ENCODE measurements at regions not wholly inside any gene's neighbourhood (a gene's known extent, or its start where the extent isn't known, plus 50 kb on each side); places are given as distances from the start of the nearest gene placed in this dataset.

- H3K4me2 ChIP-seq (ENCODE audit: low read length): no peak overlapping the region
- H3K9me3 ChIP-seq (ENCODE audit: low read length): no peaks in the 10 kb centered on the region
- no peaks in the 10 kb centered on the region for H3K36me3 ChIP-seq (ENCODE audit: low read depth, low read length)
- POLR2A ChIA-PET (ENCODE audit: unreplicated experiment): no interaction called here
- ATAC-seq (no peak), DNase-seq (no peak)
- H4K20me1 ChIP-seq (ENCODE audit: low read length): no peaks in the 10 kb centered on the region
- H3K79me2 ChIP-seq (ENCODE audit: low read length): no peaks in the 10 kb centered on the region
- H3K4me3 ChIP-seq (ENCODE audit: low read length): no peak overlapping the region
- TF ChIP-seq EZH2 (IDR thresholded peaks at IDR 0.05; ENCODE audit: low read length, unreplicated experiment) (no peak), CTCF (conservative IDR thresholded peaks at IDR 0.05; ENCODE audit: low read depth, low read length) (no peak), EZH2phosphoT487 (IDR thresholded peaks at IDR 0.05; ENCODE audit: borderline replicate concordance, low read length) (no peak)
- no peak overlapping the region for H2AFZ ChIP-seq (ENCODE audit: low read length)
- CTCF ChIA-PET: no interaction called here
- no peaks in the 10 kb centered on the region for H3K9me2 ChIP-seq (replicated peaks; ENCODE audit: low read length)
- no peak overlapping the region for H3K9ac ChIP-seq (ENCODE audit: low read length)
- no TSS peak for BruUV-seq (replicated peaks)
- peaks cover 22% of the 10 kb centered on the region for H3K4me1 ChIP-seq (ENCODE audit: insufficient read depth, low read length)
- intact Hi-C loops (cut with micrococcal nuclease): no loop called here
- no peak overlapping the region for H3K27ac ChIP-seq (ENCODE audit: low read length)
- H3F3A ChIP-seq (ENCODE audit: low read length, unreplicated experiment): no peaks in the 10 kb centered on the region
- H3K27me3 ChIP-seq (ENCODE audit: low read length): no peaks in the 10 kb centered on the region
Observed at GRCh38 chr12:75887979-75888378, 143.6 kb downstream of the PHLDA1 start.

- CTCF ChIA-PET: no interaction called here
- no peak overlapping the region for H3K4me3 ChIP-seq (ENCODE audit: low read length)
- BruUV-seq (replicated peaks): no TSS peak
- no peak for DNase-seq
- no peak overlapping the region for H3K27ac ChIP-seq (ENCODE audit: low read length)
- no peaks in the 10 kb centered on the region for H3K9me2 ChIP-seq (replicated peaks; ENCODE audit: low read length)
- H3K27me3 ChIP-seq (ENCODE audit: low read length): no peaks in the 10 kb centered on the region
- H3K4me2 ChIP-seq (ENCODE audit: low read length): no peak overlapping the region
- no peak overlapping the region for H2AFZ ChIP-seq (ENCODE audit: low read length)
- H4K20me1 ChIP-seq (ENCODE audit: low read length): no peaks in the 10 kb centered on the region
- no peaks in the 10 kb centered on the region for H3F3A ChIP-seq (ENCODE audit: low read length, unreplicated experiment)
- no peak overlapping the region for H3K9ac ChIP-seq (ENCODE audit: low read length)
- POLR2A ChIA-PET (ENCODE audit: unreplicated experiment): no interaction called here
- intact Hi-C loops (cut with micrococcal nuclease): no loop called here
- H3K79me2 ChIP-seq (ENCODE audit: low read length): no peaks in the 10 kb centered on the region
- H3K4me1 ChIP-seq (ENCODE audit: insufficient read depth, low read length): no peaks in the 10 kb centered on the region
- no peak for ATAC-seq
- no peak for TF ChIP-seq EZH2phosphoT487 (IDR thresholded peaks at IDR 0.05; ENCODE audit: borderline replicate concordance, low read length)
- no peak for TF ChIP-seq CTCF (conservative IDR thresholded peaks at IDR 0.05; ENCODE audit: low read depth, low read length)
- TF ChIP-seq EZH2 (IDR thresholded peaks at IDR 0.05; ENCODE audit: low read length, unreplicated experiment): no peak
- H3K9me3 ChIP-seq (ENCODE audit: low read length): no peaks in the 10 kb centered on the region
- no peaks in the 10 kb centered on the region for H3K36me3 ChIP-seq (ENCODE audit: low read depth, low read length)
Observed at GRCh38 chr12:75884465-75884985, 147.1 kb downstream of the PHLDA1 start.

GRCh38 chr12:75883241-75883640, 148.3 kb downstream of the PHLDA1 start:
- no peak for ATAC-seq
- no peaks in the 10 kb centered on the region for H3K27me3 ChIP-seq (ENCODE audit: low read length)
- peak overlapping the region; percentile 25; the same call in 1 of the 2 replicates for H2AFZ ChIP-seq (ENCODE audit: low read length)
- H3K36me3 ChIP-seq (ENCODE audit: low read depth, low read length): no peaks in the 10 kb centered on the region
- no peaks in the 10 kb centered on the region for H3K9me3 ChIP-seq (ENCODE audit: low read length)
- no peak overlapping the region for H3K4me2 ChIP-seq (ENCODE audit: low read length)
- intact Hi-C loops (cut with micrococcal nuclease): no loop called here
- no peak for TF ChIP-seq EZH2 (IDR thresholded peaks at IDR 0.05; ENCODE audit: low read length, unreplicated experiment)
- no peak for TF ChIP-seq CTCF (conservative IDR thresholded peaks at IDR 0.05; ENCODE audit: low read depth, low read length)
- TF ChIP-seq EZH2phosphoT487 (IDR thresholded peaks at IDR 0.05; ENCODE audit: borderline replicate concordance, low read length): no peak
- H3K4me3 ChIP-seq (ENCODE audit: low read length): no peak overlapping the region
- CTCF ChIA-PET: no interaction called here
- H3F3A ChIP-seq (ENCODE audit: low read length, unreplicated experiment): no peaks in the 10 kb centered on the region
- no peak for DNase-seq
- no TSS peak for BruUV-seq (replicated peaks)
- POLR2A ChIA-PET (ENCODE audit: unreplicated experiment): no interaction called here
- no peaks in the 10 kb centered on the region for H3K9me2 ChIP-seq (replicated peaks; ENCODE audit: low read length)
- no peaks in the 10 kb centered on the region for H4K20me1 ChIP-seq (ENCODE audit: low read length)
- H3K4me1 ChIP-seq (ENCODE audit: insufficient read depth, low read length): no peaks in the 10 kb centered on the region
- no peak overlapping the region for H3K9ac ChIP-seq (ENCODE audit: low read length)
- H3K27ac ChIP-seq (ENCODE audit: low read length): no peak overlapping the region
- no peaks in the 10 kb centered on the region for H3K79me2 ChIP-seq (ENCODE audit: low read length)

Data from PC-3 (cell line).